ENCODE measurements at regions not wholly inside any gene's neighbourhood (a gene's known extent, or its start where the extent isn't known, plus 50 kb on each side); places are given as distances from the start of the nearest gene placed in this dataset.
"Not testable (repeated sequence)": the region's sequence is repeated elsewhere in the genome, so short reads cannot be mapped to it uniquely, and the experiment has no call there.

DNA sequence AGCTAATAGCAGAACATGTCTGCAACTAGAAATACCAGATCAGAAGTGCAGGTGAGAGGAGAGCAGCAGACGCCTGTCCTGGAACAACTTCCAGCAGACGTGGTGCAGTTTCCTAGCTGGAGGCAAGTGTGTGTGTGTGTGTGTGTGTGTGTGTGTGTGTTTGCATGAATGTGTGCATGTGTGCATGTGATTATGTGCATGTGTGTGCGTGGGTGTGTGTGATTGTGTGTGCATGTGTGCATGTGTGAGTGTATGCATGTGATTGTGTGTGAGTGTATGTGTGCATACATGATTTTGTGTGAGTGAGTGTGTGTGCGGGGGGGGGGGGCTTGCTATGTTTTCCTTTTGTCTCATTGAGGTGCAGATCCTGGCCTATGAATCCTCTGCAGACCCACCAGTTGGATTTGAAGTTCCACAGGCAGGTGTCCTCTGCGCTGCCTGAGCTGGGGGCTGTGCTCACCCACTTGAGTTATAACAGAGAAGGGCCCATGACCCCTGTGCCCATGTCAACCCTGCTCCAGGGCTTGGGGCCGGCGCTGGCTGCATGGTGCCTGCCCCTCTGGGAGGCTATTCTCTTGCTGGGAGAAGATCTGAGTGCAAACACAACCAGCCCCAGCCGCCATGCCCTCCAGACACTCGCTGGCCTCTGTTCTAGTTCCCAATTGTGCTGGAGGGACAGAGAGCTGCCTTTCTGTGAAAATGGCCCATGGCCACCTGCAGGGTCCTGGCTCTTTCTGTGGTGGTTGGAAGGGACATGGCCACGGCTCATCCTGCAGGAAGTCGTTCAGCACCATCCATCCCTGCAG, 821.3 kb downstream of the BRD1 start:
- no peak overlapping the region for H3K4me3 ChIP-seq (replicated peaks; ENCODE audit: insufficient read depth, low read length)
- TF ChIP-seq POLR2AphosphoS5 (IDR thresholded peaks at IDR 0.05; ENCODE audit: low read depth) = no peak
- no peak for TF ChIP-seq GABPA (IDR thresholded peaks at IDR 0.05; ENCODE audit: low read depth)
- TF ChIP-seq SPI1 (IDR thresholded peaks at IDR 0.05; ENCODE audit: borderline replicate concordance, low read depth) = no peak
- TF ChIP-seq, protein P1, sequence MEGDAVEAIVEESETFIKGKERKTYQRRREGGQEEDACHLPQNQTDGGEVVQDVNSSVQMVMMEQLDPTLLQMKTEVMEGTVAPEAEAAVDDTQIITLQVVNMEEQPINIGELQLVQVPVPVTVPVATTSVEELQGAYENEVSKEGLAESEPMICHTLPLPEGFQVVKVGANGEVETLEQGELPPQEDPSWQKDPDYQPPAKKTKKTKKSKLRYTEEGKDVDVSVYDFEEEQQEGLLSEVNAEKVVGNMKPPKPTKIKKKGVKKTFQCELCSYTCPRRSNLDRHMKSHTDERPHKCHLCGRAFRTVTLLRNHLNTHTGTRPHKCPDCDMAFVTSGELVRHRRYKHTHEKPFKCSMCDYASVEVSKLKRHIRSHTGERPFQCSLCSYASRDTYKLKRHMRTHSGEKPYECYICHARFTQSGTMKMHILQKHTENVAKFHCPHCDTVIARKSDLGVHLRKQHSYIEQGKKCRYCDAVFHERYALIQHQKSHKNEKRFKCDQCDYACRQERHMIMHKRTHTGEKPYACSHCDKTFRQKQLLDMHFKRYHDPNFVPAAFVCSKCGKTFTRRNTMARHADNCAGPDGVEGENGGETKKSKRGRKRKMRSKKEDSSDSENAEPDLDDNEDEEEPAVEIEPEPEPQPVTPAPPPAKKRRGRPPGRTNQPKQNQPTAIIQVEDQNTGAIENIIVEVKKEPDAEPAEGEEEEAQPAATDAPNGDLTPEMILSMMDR (IDR thresholded peaks at IDR 0.05; ENCODE audit: insufficient read depth, low read length) = no peak
- TF ChIP-seq REST (IDR thresholded peaks at IDR 0.05; ENCODE audit: insufficient replicate concordance, low read depth) = no peak
- no peaks in the 10 kb centered on the region for H3K27me3 ChIP-seq (ENCODE audit: insufficient read depth, poor library complexity, severe bottlenecking)
- H3K27ac ChIP-seq (replicated peaks) = no peak overlapping the region
- no peak for DNase-seq (ENCODE audit: low read depth in 1 of 2, low spot score in 1 of 2)

DNA sequence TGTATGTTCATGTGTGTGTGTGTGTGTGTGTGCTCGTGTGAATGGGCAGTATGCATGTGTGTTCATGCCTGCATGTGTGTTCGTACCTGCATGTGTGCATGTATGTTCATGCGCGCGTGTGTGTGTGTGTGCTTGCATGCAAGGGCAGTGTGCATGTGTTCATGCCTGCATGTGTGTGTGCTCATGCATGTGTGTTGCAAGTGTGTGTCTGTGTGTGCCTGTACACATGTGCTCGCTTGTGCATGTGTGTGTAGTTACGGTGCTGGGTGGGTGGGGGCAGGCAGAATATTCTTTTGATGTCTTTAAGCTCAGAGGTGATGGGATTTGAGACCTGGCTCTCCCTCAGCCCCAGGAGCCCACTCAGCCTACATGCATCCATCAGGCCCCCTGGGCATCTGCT, 822.1 kb downstream of the BRD1 start:
- no peak overlapping the region for H3K27ac ChIP-seq (replicated peaks)
- H3K4me3 ChIP-seq (replicated peaks; ENCODE audit: insufficient read depth, low read length) = no peak overlapping the region
- DNase-seq (ENCODE audit: low read depth in 1 of 2, low spot score in 1 of 2) = no peak
- TF ChIP-seq SPI1 (IDR thresholded peaks at IDR 0.05; ENCODE audit: borderline replicate concordance, low read depth) (no peak), GABPA (IDR thresholded peaks at IDR 0.05; ENCODE audit: low read depth) (no peak), REST (IDR thresholded peaks at IDR 0.05; ENCODE audit: insufficient replicate concordance, low read depth) (no peak), POLR2AphosphoS5 (IDR thresholded peaks at IDR 0.05; ENCODE audit: low read depth) (no peak)
- TF ChIP-seq, protein P1 (IDR thresholded peaks at IDR 0.05; ENCODE audit: insufficient read depth, low read length) = no peak
- H3K27me3 ChIP-seq (ENCODE audit: insufficient read depth, poor library complexity, severe bottlenecking) = no peaks in the 10 kb centered on the region

- Histone ChIP-seq H3K27me3 (ENCODE audit: insufficient read depth, poor library complexity, severe bottlenecking) (no peaks in the 10 kb centered on the region), H3K27ac (replicated peaks) (no peak overlapping the region), H3K4me3 (replicated peaks; ENCODE audit: insufficient read depth, low read length) (no peak overlapping the region)
- no peak for DNase-seq (ENCODE audit: low read depth in 1 of 2, low spot score in 1 of 2)
- TF ChIP-seq POLR2AphosphoS5 (IDR thresholded peaks at IDR 0.05; ENCODE audit: low read depth) (no peak), GABPA (IDR thresholded peaks at IDR 0.05; ENCODE audit: low read depth) (no peak), REST (IDR thresholded peaks at IDR 0.05; ENCODE audit: insufficient replicate concordance, low read depth) (no peak), SPI1 (IDR thresholded peaks at IDR 0.05; ENCODE audit: borderline replicate concordance, low read depth) (no peak)
- TF ChIP-seq, protein P1 (IDR thresholded peaks at IDR 0.05; ENCODE audit: insufficient read depth, low read length) = no peak
Measured at GRCh38 chr22:49004484-49005399, 822.9 kb downstream of the BRD1 start.

DNA sequence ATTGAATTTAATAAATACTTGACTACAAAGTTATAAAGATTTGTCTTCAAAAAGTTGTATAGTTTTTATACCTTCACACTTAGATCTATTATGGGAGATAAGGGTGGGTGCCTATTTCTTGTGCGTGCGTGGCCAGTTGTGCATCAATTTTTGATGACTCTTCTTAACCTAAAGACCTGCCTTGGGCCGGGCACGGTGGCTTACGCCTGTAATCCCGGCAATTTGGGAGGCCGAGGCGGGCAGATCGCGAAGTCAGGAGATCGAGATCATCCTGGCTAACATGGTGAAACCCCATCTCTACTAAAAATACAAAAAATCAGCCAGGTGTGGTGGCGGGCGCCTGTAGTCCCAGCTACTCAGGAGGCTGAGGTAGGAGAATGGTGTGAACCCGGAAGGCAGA, 830.1 kb downstream of the BRD1 start:
- not testable (repeated sequence) for H3K27me3 ChIP-seq (ENCODE audit: insufficient read depth, poor library complexity, severe bottlenecking); DNase-seq (ENCODE audit: low read depth in 1 of 2, low spot score in 1 of 2); H3K4me3 ChIP-seq (replicated peaks; ENCODE audit: insufficient read depth, low read length); H3K27ac ChIP-seq (replicated peaks)

Measured in HL-60 (cell line).